ENCODE measurements at regions not wholly inside any gene's neighbourhood (a gene's known extent, or its start where the extent isn't known, plus 50 kb on each side); places are given as distances from the start of the nearest gene placed in this dataset.
A peak's percentile ranks its signal among the peaks of the same experiment; 100 is the strongest.

DNA sequence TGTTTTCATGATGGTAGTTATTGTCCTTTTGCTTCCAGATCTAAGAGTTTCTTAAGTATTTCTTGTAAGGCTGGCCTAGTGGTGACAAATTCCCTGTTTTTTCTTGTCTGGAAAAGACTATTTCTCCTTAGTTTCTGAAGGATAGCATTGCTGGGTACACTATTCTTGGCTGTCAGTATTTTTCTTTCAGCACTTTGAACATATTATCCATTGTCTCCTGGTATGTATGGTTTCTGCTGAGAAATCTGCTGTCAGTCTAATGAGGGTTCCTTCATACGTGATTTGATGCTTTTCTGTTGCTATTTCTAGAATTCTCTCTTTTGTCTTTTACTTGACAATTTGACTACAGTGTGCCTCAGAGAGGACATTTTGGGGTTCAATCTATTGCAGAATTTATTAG, 134.3 kb downstream of the CGGBP1 start:
- no peaks in the 10 kb centered on the region for H3K27me3 ChIP-seq
- TF ChIP-seq, protein P1, sequence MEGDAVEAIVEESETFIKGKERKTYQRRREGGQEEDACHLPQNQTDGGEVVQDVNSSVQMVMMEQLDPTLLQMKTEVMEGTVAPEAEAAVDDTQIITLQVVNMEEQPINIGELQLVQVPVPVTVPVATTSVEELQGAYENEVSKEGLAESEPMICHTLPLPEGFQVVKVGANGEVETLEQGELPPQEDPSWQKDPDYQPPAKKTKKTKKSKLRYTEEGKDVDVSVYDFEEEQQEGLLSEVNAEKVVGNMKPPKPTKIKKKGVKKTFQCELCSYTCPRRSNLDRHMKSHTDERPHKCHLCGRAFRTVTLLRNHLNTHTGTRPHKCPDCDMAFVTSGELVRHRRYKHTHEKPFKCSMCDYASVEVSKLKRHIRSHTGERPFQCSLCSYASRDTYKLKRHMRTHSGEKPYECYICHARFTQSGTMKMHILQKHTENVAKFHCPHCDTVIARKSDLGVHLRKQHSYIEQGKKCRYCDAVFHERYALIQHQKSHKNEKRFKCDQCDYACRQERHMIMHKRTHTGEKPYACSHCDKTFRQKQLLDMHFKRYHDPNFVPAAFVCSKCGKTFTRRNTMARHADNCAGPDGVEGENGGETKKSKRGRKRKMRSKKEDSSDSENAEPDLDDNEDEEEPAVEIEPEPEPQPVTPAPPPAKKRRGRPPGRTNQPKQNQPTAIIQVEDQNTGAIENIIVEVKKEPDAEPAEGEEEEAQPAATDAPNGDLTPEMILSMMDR (IDR thresholded peaks at IDR 0.05), result no peak
- no peaks in the 10 kb centered on the region for H3K36me3 ChIP-seq
- H3K4me3 ChIP-seq, result no peak overlapping the region
- DNase-seq (ENCODE audit: low spot score in 2 of 2), result no peak
- no peak overlapping the region for H3K27ac ChIP-seq
- H3K9me3 ChIP-seq, result peaks cover 8 to 16% of the 10 kb centered on the region in 2 donors
- intact Hi-C loops (cut with DNase I), result no loop called here
- H3K4me1 ChIP-seq, result no peaks in the 10 kb centered on the region

- Histone ChIP-seq H3K27me3 (no peaks in the 10 kb centered on the region), H3K4me3 (no peak overlapping the region), H3K36me3 (no peaks in the 10 kb centered on the region), H3K9me3 (peaks cover 8 to 19% of the 10 kb centered on the region in 2 donors), H3K27ac (no peak overlapping the region), H3K4me1 (no peaks in the 10 kb centered on the region)
- TF ChIP-seq, protein P1 (IDR thresholded peaks at IDR 0.05), result no peak
- intact Hi-C loops (cut with DNase I), result no loop called here
- no peak for DNase-seq (ENCODE audit: low spot score in 2 of 2)
These were observed 138.3 kb downstream of the CGGBP1 start for GRCh38 chr3:87920549-87920948.

DNA sequence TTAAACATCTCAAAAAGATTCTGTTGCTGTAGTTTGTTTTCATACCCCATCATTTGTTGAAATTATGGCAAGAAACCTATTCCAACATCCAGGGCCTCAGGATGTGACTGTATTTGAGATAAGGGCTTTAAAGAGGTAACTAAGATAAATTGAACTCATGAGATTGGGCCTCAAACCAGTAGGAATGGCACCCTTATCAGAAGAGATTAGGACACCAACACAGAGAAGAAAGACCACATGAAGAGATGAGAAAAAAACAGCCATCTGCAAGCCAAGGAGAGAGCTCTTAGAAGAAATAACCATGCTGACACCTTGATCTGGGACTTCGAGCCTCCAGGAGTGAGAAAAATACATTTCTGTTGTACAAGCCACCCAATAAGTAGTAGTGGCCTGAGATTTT, 157.7 kb downstream of the CGGBP1 start:
- H3K27ac ChIP-seq, result no peak overlapping the region
- TF ChIP-seq, protein P1 (IDR thresholded peaks at IDR 0.05), result no peak

GRCh38 chr3:87900061-87900460, 158.7 kb downstream of the CGGBP1 start:
- no peak overlapping the region for H3K4me3 ChIP-seq
- H3K4me1 ChIP-seq, result no peaks in the 10 kb centered on the region
- H3K27ac ChIP-seq, result no peak overlapping the region
- no peaks in the 10 kb centered on the region for H3K9me3 ChIP-seq
- DNase-seq (ENCODE audit: low spot score in 2 of 2), result no peak
- no peaks in the 10 kb centered on the region for H3K27me3 ChIP-seq
- no peaks in the 10 kb centered on the region for H3K36me3 ChIP-seq
- TF ChIP-seq, protein P1 (IDR thresholded peaks at IDR 0.05), result peak in 1 of 3 experiments; percentile 25
- intact Hi-C loops (cut with DNase I), result no loop called here

More for the DNA sequence above, 157.7 kb downstream of the CGGBP1 start:
- Histone ChIP-seq H3K4me1 (no peaks in the 10 kb centered on the region), H3K27me3 (no peaks in the 10 kb centered on the region), H3K9me3 (no peaks in the 10 kb centered on the region), H3K4me3 (no peak overlapping the region), H3K36me3 (no peaks in the 10 kb centered on the region)
- DNase-seq (ENCODE audit: low spot score in 2 of 2), result no peak
- intact Hi-C loops (cut with DNase I), result no loop called here

GRCh38 chr3:87898971-87899370, 159.8 kb downstream of the CGGBP1 start:
- no peak for DNase-seq (ENCODE audit: low spot score in 2 of 2)
- H3K36me3 ChIP-seq, result no peaks in the 10 kb centered on the region
- H3K4me3 ChIP-seq, result no peak overlapping the region
- TF ChIP-seq, protein P1 (IDR thresholded peaks at IDR 0.05), result no peak
- no peaks in the 10 kb centered on the region for H3K4me1 ChIP-seq
- intact Hi-C loops (cut with DNase I), result loop anchor here (10.0 kb wide), 1 partner anchor 226 kb away; no protein-coding TSS in a partner anchor
- H3K9me3 ChIP-seq, result no peaks in the 10 kb centered on the region
- H3K27me3 ChIP-seq, result no peaks in the 10 kb centered on the region
- no peak overlapping the region for H3K27ac ChIP-seq

DNA sequence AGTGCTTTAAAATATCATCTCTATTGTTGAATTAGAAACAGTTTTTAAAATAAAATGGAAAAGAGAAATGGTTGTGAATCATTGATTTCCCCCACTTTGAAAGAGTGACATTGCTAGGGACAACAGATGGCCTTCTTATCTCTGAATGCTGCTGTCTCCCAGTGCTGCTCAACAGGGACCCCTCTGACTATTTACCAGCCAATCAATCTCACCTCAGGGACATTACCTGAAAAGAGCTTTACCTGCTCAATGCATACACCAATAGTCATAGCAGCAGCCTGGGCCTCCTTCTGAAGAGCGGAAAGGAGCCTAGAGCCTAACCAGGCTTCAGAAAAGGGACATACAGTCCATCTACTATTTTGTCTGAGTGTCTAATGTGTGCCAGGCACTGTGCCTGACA, 162.8 kb downstream of the CGGBP1 start:
- Histone ChIP-seq H3K4me3 (no peak overlapping the region), H3K27ac (no peak overlapping the region), H3K36me3 (no peaks in the 10 kb centered on the region), H3K27me3 (no peaks in the 10 kb centered on the region), H3K4me1 (no peaks in the 10 kb centered on the region), H3K9me3 (no peaks in the 10 kb centered on the region)
- DNase-seq (ENCODE audit: low spot score in 2 of 2), result no peak
- TF ChIP-seq, protein P1 (IDR thresholded peaks at IDR 0.05), result no peak
- intact Hi-C loops (cut with DNase I), result loop anchor here (10.0 kb wide), 1 partner anchor 229 kb away; no protein-coding TSS in a partner anchor
